Uterus (tissue), 3 donors: ENCODE measurements at regions not wholly inside any gene's neighbourhood (a gene's known extent, or its start where the extent isn't known, plus 50 kb on each side); places are given as distances from the start of the nearest gene placed in this dataset.

ENCODE experiments used
- DNase-seq, 2 donors: peaks; one replicate each; pipeline ENCODE4 v3.0.0-alpha.2; 2019 to 2020
- H3K27ac ChIP-seq, 2 donors: fragments of 200-600 bp; sonication (generic); 1 replicate in 1 of 2; 2 replicates in 1 of 2; pipeline ENCODE4 v1.5.1; 2016 to 2018
- H3K27me3 ChIP-seq, 2 donors: fragments of 200-600 bp; sonication (generic); one replicate each; pipeline ENCODE4 v1.5.1; 2018 to 2019; ENCODE audit warnings: control low read depth in 1 of 2
- H3K36me3 ChIP-seq, 2 donors: fragments of 200-600 bp; sonication (generic); one replicate each; pipeline ENCODE4 v1.5.1; 2019; ENCODE audit warnings: control low read depth in 1 of 2
- H3K4me1 ChIP-seq, 2 donors: fragments of 200-600 bp; sonication (generic); one replicate each; pipeline ENCODE4 v1.5.1; 2018 to 2019; ENCODE audit warnings: control low read depth in 1 of 2
- H3K4me3 ChIP-seq, 2 donors: fragments of 200-600 bp; sonication (generic); 1 replicate in 1 of 2; 2 replicates in 1 of 2; pipeline ENCODE4 v1.5.1; 2018 to 2019; ENCODE audit warnings: mild to moderate bottlenecking in 1 of 2
- H3K9me3 ChIP-seq, 2 donors: fragments of 200-600 bp; sonication (generic); one replicate each; pipeline ENCODE4 v1.5.1; 2019; ENCODE audit warnings: control low read depth in 1 of 2
- CTCF ChIP-seq, 4 experiments: fragments of 200-600 bp in 2 of 4; fragments of 450-650 bp in 2 of 4; sonication (generic) in 2 of 4; IDR thresholded peaks; one replicate each; pipeline ENCODE4 v1.5.1; 2016 to 2019; ENCODE audit warnings: antibody characterized with exemption in 4 of 4, mild to moderate bottlenecking in 2 of 4, moderate library complexity in 1 of 4
- POLR2A ChIP-seq, 2 donors: fragments of 450-650 bp; IDR thresholded peaks; one replicate each; pipeline ENCODE4 v1.6.1; 2016; ENCODE audit warnings: antibody characterized with exemption in 2 of 2, mild to moderate bottlenecking in 1 of 2, moderate library complexity in 1 of 2
- intact Hi-C: fragments of 100-400 bp; cut with DNase I; formaldehyde crosslinking; loops from one replicate; pipeline ENCODE4 v1.15.1; 2023; ENCODE audit warnings: low total_unique reads
- donor health status: DM: yes; HTN: yes; CAD: no.

GRCh38 chr16:80303691-80304090 lies 237.1 kb upstream of the DYNLRB2 start:
- H3K9me3 ChIP-seq: no peaks in the 10 kb centered on the region
- no peak for TF ChIP-seq POLR2A (IDR thresholded peaks at IDR 0.05)
- no peak for TF ChIP-seq CTCF (IDR thresholded peaks at IDR 0.05)
- H3K36me3 ChIP-seq: no peaks in the 10 kb centered on the region
- H3K27ac ChIP-seq: no peak overlapping the region
- H3K4me3 ChIP-seq: no peak overlapping the region
- no peaks in the 10 kb centered on the region for H3K4me1 ChIP-seq
- no peaks in the 10 kb centered on the region for H3K27me3 ChIP-seq
- intact Hi-C loops: no loop called here
- DNase-seq: no peak

- DNase-seq: no peak
- H3K4me3 ChIP-seq: no peak overlapping the region
- no peaks in the 10 kb centered on the region for H3K36me3 ChIP-seq
- no peaks in the 10 kb centered on the region for H3K9me3 ChIP-seq
- intact Hi-C loops: no loop called here
- H3K27ac ChIP-seq: no peak overlapping the region
- H3K4me1 ChIP-seq: no peaks in the 10 kb centered on the region
- no peaks in the 10 kb centered on the region for H3K27me3 ChIP-seq
- no peak for TF ChIP-seq CTCF (IDR thresholded peaks at IDR 0.05)
- TF ChIP-seq POLR2A (IDR thresholded peaks at IDR 0.05): no peak
Observed at GRCh38 chr16:80300876-80301275, 239.9 kb upstream of the DYNLRB2 start.

- Histone ChIP-seq H3K27ac (no peak overlapping the region), H3K36me3 (no peaks in the 10 kb centered on the region), H3K4me3 (no peak overlapping the region), H3K9me3 (no peaks in the 10 kb centered on the region), H3K27me3 (no peaks in the 10 kb centered on the region), H3K4me1 (no peaks in the 10 kb centered on the region)
- DNase-seq: no peak
- intact Hi-C loops: no loop called here
- TF ChIP-seq POLR2A (IDR thresholded peaks at IDR 0.05): no peak
- no peak for TF ChIP-seq CTCF (IDR thresholded peaks at IDR 0.05)
Observed at GRCh38 chr16:80300456-80300855, 240.3 kb upstream of the DYNLRB2 start.

- intact Hi-C loops: no loop called here
- no peak for DNase-seq
- Histone ChIP-seq H3K4me1 (no peaks in the 10 kb centered on the region), H3K27ac (no peak overlapping the region), H3K9me3 (no peaks in the 10 kb centered on the region), H3K27me3 (no peaks in the 10 kb centered on the region), H3K4me3 (no peak overlapping the region), H3K36me3 (no peaks in the 10 kb centered on the region)
- no peak for TF ChIP-seq CTCF (IDR thresholded peaks at IDR 0.05)
Observed at GRCh38 chr16:80299416-80299815, 241.4 kb upstream of the DYNLRB2 start.

- Histone ChIP-seq H3K27me3 (no peaks in the 10 kb centered on the region), H3K36me3 (no peaks in the 10 kb centered on the region), H3K9me3 (no peaks in the 10 kb centered on the region), H3K27ac (no peak overlapping the region), H3K4me3 (no peak overlapping the region), H3K4me1 (no peaks in the 10 kb centered on the region)
- intact Hi-C loops: no loop called here
- no peak for DNase-seq
- no peak for TF ChIP-seq POLR2A (IDR thresholded peaks at IDR 0.05)
- no peak for TF ChIP-seq CTCF (IDR thresholded peaks at IDR 0.05)
Observed at GRCh38 chr16:80298676-80299075, 242.1 kb upstream of the DYNLRB2 start.
